ENCODE measurements at regions not wholly inside any gene's neighbourhood (a gene's known extent, or its start where the extent isn't known, plus 50 kb on each side); places are given as distances from the start of the nearest gene placed in this dataset.

DNA sequence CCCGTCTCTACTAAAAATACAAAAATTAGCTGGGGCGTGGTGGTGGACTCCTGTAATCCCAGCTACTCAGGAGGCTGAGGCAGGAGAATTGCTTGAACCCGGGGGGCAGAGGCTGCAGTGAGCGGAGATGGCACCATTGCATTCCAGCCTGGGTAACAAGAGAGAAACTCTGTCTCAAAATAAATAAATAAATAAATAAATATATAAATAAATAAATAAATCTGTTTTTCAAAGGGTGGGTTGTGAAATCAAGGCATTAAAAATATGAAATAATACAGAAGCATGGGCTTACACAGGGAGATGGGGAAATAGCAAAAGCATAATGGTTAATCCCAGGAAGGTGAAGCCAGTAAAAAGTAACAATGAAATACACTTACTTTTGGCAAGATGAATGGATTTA lies 93.9 kb downstream of the LYZL2 start:
- intact Hi-C loops (cut with DNase I) = loop anchor here (5.0 kb wide), 1 partner anchor 57 kb away; no protein-coding TSS in a partner anchor
- Histone ChIP-seq H3K27me3 (no peaks in the 10 kb centered on the region), H3K36me3 (no peaks in the 10 kb centered on the region), H3K27ac (no peak overlapping the region), H3K4me3 (replicated peaks in 1 of 3) (no peak overlapping the region), H3K9me3 (no peaks in the 10 kb centered on the region), H3K4me1 (peaks cover 9 to 23% of the 10 kb centered on the region in 2 donors)
- TF ChIP-seq POLR2A (IDR thresholded peaks at IDR 0.05) = no peak
- TF ChIP-seq, protein P1, sequence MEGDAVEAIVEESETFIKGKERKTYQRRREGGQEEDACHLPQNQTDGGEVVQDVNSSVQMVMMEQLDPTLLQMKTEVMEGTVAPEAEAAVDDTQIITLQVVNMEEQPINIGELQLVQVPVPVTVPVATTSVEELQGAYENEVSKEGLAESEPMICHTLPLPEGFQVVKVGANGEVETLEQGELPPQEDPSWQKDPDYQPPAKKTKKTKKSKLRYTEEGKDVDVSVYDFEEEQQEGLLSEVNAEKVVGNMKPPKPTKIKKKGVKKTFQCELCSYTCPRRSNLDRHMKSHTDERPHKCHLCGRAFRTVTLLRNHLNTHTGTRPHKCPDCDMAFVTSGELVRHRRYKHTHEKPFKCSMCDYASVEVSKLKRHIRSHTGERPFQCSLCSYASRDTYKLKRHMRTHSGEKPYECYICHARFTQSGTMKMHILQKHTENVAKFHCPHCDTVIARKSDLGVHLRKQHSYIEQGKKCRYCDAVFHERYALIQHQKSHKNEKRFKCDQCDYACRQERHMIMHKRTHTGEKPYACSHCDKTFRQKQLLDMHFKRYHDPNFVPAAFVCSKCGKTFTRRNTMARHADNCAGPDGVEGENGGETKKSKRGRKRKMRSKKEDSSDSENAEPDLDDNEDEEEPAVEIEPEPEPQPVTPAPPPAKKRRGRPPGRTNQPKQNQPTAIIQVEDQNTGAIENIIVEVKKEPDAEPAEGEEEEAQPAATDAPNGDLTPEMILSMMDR (IDR thresholded peaks at IDR 0.05) = no peak
- 92 to 97% methylated on average over 4 of the region's 4 CpGs for WGBS, 2 donors
- no peak for DNase-seq

- no peak overlapping the region for H3K4me3 ChIP-seq (replicated peaks in 1 of 3)
- no peak overlapping the region for H3K27ac ChIP-seq
- H3K27me3 ChIP-seq = no peaks in the 10 kb centered on the region
- intact Hi-C loops (cut with DNase I) = loop anchor here (5.0 kb wide), 2 partner anchors 58 to 122 kb away; no protein-coding TSS in a partner anchor
- peak; percentile 74 to 76 for DNase-seq
- no peaks in the 10 kb centered on the region for H3K36me3 ChIP-seq
- WGBS, 2 donors = 28 to 30% methylated on average over 20 of the region's 20 CpGs
- peaks cover 9 to 23% of the 10 kb centered on the region in 2 donors for H3K4me1 ChIP-seq
- TF ChIP-seq, protein P1 (IDR thresholded peaks at IDR 0.05) = peak; percentile 77 to 91 (median 84)
- no peak for TF ChIP-seq POLR2A (IDR thresholded peaks at IDR 0.05)
- H3K9me3 ChIP-seq = no peaks in the 10 kb centered on the region
Observed at GRCh38 chr10:30534465-30535144, 94.9 kb downstream of the LYZL2 start.

GRCh38 chr10:30531751-30532530 lies 97.6 kb downstream of the LYZL2 start:
- Histone ChIP-seq H3K36me3 (no peaks in the 10 kb centered on the region), H3K27ac (no peak overlapping the region), H3K4me1 (peaks cover under 1 to 8% of the 10 kb centered on the region in 2 donors), H3K4me3 (replicated peaks in 1 of 3) (no peak overlapping the region), H3K27me3 (no peaks in the 10 kb centered on the region), H3K9me3 (no peaks in the 10 kb centered on the region)
- 97 to 99% methylated on average over 8 of the region's 8 CpGs for WGBS, 2 donors
- intact Hi-C loops (cut with DNase I) = loop anchor here (5.0 kb wide), 1 partner anchor 120 kb away; no protein-coding TSS in a partner anchor
- TF ChIP-seq, protein P1 (IDR thresholded peaks at IDR 0.05) = no peak
- no peak for TF ChIP-seq POLR2A (IDR thresholded peaks at IDR 0.05)
- no peak for DNase-seq

DNA sequence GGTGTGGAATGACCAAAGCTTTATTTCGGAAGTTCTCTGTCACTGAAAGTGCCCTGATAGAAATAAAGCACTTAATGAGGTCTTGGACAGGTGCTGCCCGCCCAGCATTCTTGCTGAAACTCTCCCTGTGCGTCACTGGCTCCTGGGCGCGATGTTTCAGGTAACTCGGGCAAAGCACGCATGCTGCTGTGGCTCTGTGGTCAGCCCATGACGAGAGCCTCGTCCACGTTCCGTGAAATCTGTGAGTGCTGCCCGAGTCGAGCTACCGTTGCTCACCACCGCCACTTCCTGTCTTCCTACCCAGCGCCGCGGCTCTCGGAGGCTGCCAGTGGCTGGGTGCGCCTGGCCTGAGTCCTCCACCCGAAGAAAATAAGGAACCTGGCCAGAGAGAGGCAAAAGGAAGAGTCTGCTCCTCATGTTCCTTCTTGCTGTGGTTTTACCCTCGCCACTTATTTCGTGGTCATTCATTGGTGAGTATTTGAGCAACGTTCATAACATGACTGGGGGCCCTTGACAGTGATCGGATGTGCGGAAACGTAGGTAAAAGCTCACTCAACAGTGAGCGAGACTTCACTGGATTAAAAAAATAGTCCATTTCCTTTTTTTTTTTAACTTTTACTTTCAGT lies 95.5 kb downstream of the MAP3K8 start:
- no peaks in the 10 kb centered on the region for H3K36me3 ChIP-seq
- no peaks in the 10 kb centered on the region for H3K27me3 ChIP-seq
- DNase-seq = peak; percentile 24 to 27
- no peaks in the 10 kb centered on the region for H3K9me3 ChIP-seq
- no peak overlapping the region for H3K4me3 ChIP-seq (replicated peaks in 1 of 3)
- intact Hi-C loops (cut with DNase I) = no loop called here
- TF ChIP-seq POLR2A (IDR thresholded peaks at IDR 0.05) = no peak
- TF ChIP-seq, protein P1 (IDR thresholded peaks at IDR 0.05) = no peak
- H3K4me1 ChIP-seq = no peaks in the 10 kb centered on the region
- WGBS, 2 donors = 78 to 87% methylated on average over 28 of the region's 28 CpGs
- H3K27ac ChIP-seq = no peak overlapping the region
